HG02588 (cell line): ENCODE measurements at regions not wholly inside any gene's neighbourhood (a gene's known extent, or its start where the extent isn't known, plus 50 kb on each side); places are given as distances from the start of the nearest gene placed in this dataset.

ENCODE experiments used
- ATAC-seq: cut with Tn5 transposase; IDR thresholded peaks from one replicate; pipeline ENCODE4 v1.9.1; 2021; ENCODE audit warnings: mild to moderate bottlenecking, moderate library complexity; ENCODE audit not compliant: unreplicated experiment

DNA sequence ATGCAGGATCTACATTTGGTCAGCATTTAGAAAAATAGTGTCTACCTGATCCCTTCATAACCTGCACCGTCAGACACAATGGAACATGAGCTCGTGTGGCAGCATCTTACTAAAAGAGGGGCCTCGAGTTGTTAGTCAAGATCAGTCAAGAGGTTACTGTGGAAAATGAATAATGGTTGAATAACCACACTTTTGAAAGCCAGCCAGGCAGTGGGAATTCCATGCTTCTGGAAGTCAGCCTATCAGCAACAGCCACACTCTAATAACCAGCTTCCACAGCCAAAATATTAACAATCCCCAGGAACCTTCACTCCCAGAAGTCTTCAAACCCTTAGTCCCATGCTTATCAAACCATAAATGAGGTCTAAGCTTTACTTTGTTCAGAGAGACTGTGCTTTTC, 234.3 kb downstream of the HS3ST1 start:
- ATAC-seq, result no peak

DNA sequence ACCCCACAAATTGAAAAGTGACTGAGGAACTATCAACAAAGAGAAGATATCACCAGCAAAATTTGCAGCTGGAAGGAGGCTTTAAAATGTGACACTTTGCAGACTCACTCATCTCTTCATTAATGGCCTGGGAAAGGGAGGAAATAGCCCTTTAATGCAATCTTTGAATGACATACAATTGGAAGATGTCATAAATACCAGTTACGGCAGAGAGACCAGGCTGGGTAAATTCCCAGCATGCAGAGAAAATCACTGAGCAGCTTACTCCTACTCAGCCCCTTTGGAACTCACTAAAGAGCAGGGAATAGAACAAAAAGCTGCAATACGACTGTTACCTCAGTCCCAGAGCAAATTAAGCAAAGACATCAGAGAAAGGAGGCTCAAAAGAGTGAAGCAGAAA, 238.9 kb downstream of the HS3ST1 start:
- no peak for ATAC-seq

DNA sequence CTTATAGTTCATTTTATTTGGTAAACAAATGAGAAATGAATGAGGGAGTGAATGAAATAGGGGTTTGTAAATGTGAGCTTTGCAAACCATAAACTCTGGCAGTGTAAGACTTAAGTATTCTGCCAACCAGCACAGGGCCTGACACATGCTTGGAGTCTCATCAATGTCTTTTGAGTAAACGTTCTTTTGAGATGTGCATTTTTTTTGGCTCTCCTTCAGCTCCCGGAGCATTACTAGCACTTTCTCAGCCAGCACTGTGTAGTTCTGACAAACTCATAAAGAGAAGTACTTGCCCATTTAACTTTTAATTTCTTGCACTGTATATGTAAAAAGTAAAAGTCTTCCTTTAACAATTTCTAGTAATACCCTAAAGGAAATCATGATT, 245.3 kb downstream of the HS3ST1 start:
- no peak for ATAC-seq

DNA sequence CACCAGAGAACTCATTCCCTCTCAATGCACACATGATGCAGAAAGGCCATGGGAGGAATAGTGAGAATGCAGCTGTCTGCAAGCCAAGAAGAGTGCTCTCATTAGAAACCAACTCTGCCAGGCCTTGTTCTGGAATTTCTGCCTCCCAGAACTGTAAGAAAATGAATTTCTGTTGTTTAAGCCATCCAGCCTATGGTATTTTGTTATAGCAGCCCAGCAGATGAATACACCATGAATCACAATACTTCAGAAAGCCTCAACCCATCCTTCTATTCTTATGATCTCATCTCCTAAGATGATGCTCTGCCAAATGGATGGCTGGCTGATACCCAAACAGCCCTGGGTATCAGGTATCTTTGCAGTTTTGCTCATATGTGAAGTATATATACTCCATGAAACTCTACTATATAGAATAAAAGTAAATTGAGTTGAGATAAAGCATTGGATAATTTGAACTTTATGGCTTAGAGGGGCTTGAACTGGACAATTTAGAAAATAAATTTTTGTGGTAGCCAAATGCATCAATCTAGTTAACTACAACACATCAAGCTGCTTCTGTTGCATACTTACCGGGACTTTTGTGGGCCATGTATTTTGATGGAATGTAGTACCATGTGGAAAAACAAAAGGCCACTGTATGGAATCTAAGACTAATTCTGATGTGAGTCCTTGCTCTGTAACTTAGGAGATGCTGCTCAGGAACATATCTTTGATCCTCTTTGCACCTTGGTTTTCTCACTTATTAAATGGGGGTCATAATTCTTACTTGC, 245.9 kb downstream of the HS3ST1 start:
- ATAC-seq, result no peak

DNA sequence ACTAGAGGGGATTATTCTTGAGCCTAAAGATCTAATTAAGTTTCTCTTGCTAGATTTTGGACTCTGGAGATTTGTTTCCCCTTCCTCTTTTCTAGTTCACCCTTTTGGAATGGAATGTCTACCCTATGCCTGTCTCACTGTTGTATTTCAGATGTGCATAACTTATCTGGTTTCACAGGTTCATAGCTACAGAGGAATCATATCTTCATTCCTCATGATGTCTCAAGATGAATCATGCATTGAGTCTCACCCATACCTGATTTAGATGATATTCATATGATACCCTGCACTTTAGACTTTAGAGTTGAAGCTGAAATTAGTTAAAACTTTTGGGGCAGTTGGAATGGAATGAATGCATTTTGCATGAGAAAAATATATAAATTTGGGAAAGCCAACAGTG, 246.7 kb downstream of the HS3ST1 start:
- ATAC-seq, result no peak

DNA sequence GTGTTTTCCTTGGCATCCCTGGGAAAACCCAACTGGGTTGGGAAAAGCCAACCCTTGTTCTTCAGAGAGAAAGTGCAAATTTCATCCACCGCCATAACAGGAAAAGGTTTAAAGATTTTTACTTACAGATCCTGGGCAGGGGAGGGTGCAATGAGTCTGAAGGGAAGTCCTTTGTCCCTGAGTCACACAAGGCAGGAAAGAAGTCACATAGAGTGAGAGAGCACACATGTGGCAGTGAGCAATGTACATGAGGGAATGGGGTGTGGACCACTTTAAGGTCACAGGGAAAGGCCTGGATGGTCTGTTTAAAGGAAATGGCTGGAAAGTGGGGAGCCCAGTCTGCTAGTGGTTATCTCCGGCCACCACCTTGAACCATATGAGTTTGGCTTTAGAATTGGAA, 248.9 kb downstream of the HS3ST1 start:
- ATAC-seq, result no peak

DNA sequence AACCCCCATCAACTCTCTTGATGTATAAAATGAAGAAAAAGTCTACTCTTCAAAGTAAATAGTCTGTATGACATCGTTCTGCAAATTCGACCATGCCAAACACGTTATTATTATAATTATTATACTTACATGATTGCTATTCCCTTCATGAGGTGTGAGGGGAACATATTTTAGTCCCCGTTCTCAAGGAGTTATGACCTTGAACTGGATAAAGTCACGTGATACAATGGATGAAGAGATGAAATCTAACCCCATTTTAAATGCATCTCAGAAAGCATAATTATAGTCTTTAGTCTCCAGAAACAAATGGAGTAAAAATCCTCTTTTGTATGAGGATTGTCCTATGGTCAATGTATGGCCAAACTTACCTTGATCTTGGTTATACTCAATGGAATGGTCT, 250.3 kb downstream of the HS3ST1 start:
- no peak for ATAC-seq

DNA sequence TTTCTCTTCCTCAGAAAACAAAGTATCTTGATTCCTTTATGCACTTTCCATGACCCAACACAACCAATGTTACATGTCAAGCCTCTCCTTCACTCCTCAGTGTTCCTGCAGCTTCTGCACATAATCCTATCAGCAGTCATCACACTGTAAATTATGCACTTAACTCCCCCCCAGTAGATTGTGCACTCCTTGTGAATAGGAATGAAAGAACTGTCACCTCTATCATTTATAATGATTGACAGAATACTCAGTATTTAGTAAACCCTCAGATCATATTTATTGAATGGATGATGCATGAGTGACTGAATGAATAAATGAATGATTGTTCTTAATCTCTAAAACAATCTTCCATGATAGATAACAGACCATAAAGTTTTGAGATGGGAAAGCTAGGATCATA, 253.3 kb downstream of the HS3ST1 start:
- no peak for ATAC-seq

DNA sequence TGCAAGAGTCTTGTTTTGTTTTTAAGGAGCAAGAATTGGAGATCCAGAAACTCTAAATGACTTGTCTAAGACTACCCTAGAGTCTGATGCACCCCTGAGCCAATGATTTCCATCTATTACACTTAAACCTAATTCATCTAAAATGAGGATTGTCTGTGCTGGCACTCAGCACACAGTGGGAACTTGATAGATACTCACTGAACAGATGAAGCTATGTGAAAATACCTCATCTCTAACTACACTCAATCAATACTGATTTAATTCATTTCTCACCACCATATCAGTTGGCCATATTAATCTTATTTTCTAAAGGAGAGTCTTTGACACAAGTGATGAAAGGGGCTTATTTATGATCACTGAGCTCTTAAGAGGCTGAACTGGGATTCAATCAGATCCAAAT, 262.1 kb downstream of the HS3ST1 start:
- no peak for ATAC-seq

DNA sequence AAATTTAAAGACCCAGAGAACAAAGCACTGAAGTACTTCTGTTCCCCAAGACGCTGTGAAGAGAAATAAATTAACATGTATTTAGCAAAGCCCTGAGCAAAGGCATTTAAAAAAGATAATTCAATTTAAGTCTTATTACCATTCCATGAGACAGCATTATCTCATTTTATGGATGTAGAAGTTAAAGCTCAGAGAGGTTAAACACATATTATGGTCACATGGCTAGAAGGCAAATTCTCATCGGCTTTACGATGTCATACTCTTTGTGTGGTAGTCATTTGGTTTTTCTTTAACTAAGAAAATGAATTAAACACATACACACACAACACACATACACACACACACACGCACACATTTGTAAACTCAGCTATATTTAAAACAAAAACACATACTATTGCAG, 262.7 kb downstream of the HS3ST1 start:
- no peak for ATAC-seq

DNA sequence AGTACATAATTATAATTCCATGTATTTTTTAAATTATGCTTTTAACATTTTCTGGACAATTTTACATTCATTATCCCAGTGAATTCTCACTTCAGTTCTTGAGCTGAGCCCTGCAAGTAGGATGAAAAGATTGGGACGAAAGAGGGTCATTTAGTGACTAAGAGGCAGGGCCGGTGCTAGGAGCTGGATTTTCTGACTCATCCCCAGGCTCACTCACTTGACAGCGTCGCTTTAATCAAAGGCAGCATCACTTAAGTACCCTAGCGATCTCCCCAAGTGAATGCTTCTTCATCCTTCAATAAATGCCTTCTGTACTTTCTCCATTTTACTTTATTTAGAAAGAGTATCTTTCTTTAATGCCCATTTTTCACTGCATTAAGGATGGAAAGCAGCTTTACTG, 263.6 kb downstream of the HS3ST1 start:
- ATAC-seq, result no peak

DNA sequence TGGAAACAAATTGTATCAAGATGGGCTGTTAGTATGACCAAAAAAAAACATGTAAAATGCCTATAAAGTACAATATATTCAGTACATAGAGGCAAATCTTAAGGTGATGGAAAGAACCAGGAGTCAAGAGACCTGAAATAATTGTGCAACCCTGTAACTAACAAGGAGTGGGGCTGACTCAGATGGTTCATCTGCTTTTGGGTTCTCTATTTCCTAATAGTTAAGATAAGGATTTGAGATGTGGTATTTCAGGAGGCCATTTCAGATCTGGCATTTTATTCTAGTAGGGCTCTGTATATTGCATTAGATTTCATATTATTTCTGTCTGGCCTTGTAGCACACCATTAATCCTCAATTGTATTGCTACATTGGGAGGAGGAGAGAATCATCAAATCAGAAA, 268.4 kb downstream of the HS3ST1 start:
- ATAC-seq, result no peak

DNA sequence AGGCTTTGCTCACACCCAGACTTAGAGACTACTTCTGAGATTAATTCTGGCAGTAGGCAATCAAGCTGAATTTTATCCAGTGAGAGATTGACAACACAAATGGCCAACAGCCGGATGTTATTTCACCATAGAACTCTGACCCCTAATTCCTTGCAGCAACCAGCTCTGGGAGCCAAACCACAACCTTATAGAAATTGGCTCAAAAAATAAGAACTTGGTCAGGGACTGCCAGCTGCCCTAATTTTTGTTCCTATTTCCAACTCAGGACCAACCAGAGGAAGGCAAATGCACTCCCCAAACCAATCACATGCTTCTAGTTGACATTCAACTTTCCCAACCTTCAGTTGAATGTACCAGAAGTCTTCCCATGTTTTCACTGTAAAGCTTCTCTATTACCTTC, 269.7 kb downstream of the HS3ST1 start:
- ATAC-seq, result no peak

DNA sequence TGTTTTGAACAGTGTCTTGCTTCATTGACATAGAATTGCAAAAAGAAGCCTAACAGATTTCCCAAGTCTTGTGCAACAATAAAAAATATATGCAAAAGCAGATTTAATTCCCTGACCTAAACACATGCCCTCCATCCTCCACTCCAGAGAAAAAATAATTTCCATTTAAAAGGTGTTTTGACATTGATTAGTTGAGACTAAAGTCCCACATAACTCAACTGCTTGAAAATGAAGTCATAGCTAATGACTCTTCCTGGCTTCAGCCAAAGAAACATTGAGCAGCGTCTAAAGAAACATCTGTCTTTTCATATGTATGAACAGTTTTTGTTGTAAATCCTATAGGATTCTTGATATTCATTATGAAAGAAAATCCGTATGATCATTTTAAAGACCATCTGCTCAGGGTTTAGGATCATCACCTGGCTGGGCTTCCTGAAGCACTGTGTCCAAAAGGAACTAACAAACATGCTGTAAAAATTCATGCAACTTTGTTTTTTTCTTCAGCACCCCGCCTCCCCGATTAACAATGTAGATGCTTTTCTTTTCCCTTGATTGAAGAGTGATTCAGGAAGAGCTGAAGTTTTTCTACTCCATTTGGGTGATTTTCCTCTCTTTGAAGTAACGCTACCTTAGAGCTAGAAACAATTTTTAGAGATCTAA, 273.4 kb downstream of the HS3ST1 start:
- no peak for ATAC-seq

DNA sequence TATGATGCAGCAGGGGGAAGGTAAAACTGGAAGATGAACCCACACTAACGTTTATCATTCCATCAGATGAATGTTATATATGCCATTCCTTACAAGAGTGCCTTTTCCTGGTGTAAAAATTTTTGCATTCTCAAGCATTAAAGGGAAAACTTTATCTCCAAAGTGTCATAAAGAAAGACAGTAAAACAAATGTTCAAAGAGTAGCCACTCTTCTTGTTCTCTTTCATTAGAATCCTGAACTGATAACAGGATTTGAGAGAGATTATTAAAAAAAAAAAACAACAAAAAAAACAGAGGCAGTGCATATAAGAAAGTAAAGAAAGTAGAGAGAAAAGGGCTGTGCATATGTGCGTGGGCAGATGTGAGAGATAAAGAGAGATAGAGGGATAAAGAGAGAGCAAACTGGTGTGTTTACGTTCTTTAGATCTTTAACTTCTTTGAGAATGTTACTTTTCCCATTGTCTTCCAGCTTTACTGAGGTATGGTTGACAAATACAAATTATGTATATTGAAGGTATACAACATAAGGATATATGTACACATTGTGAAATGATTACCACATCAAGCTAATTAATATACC, 275.4 kb downstream of the HS3ST1 start:
- ATAC-seq, result no peak

DNA sequence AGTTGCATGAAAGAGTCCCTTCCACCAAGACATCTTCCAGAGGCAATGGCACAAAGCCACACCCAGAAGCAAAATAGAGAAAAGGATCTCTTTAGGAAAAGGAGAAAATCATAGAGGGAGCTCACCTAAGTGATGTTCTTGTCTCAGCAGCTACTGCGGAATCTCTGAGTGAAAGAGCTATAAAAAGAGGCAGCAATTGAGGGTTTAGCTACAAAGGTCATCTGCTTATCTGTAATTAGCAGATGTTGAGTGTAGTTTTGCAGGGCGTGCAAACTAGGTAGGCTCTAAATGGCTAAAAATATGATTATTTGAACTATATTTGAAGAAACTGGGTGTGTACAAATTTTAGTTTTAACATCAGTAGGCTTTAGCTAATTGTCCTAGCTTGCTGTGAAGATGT, 276.0 kb downstream of the HS3ST1 start:
- no peak for ATAC-seq

DNA sequence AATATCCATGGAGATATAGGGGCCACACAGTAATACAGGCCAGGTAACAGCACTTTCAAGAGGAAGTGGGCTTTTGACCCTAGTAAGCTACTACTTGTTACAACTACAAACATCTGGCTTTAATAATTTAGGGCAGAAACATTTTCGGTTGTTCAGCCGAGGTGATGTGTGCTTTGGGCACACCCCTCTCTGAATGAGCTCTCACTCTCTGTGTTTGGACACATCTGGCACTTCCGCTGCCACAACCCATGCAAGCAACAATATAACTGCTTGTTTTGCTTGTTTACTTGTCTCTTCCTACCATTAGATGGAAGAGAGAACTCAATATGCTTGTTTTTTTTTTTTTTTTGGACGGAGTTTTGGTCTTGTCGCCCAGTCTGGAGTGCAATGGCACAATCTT, 277.2 kb downstream of the HS3ST1 start:
- ATAC-seq, result no peak

DNA sequence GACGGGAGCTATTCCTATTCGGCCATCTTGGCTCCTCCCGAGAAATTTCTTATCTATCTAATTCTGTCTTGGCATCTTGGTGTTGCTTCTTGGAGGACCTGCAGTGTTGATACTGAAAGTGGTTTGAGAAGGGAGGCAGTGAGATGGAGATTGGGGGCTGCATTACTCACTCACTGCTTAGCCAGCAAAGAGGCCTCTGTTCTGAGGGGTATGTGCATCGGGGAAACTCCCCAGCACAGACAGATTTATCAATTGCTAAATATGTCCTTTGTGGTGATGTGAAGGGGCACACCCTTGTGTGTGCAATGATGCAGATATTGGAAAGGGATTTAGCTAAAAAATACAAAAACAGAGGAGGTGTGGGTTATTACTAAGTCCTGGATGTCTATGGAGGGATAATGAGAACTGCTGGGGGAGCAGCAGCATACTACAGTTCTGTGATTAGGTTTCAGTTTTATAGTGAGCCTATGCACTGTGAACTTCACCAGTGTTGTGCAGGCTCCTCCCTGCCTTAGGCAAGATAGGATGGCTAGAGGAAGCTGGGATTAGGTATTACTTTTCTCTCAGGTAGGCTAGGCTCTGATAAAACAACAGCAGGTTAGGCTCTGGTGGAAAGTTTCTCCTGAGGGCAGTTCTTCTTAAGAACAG, 279.0 kb downstream of the HS3ST1 start:
- ATAC-seq, result no peak

DNA sequence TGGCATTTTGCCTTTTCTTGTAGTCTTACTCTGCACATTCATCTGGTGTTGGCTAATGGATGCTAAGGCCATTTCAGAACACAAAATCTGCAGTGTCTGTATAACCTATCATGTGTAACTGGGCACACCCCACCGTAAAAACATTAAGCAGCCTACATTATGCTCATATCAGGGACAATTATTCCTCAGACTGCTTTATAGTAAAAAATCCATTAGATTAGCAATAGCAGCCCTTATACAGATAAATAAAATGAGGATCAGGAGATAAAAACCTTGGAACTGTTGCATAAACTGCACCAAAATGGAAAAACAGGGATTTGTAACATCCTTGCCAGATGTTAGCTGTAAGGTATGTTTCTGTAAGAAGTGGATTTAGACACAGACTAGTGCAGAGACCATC, 288.8 kb downstream of the HS3ST1 start:
- no peak for ATAC-seq

DNA sequence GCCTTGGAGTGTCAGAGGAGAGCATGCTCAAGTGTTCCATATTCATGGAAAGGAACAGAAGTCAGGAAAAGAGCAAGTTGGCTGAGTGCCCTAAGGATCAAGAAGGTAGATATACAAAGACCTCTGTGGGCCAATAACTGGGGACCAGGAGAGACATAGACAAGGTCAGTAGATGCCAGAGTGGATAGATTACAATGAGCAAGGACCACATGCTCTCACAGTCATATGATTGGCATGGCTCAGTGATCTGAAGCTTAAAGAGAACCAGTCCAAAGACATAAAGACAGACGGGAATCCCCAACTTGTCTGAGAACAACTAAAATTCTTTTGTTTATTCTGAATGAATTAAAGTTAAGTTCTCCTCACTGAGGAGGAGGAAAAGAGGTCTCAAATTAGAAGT, 289.7 kb downstream of the HS3ST1 start:
- ATAC-seq, result no peak

DNA sequence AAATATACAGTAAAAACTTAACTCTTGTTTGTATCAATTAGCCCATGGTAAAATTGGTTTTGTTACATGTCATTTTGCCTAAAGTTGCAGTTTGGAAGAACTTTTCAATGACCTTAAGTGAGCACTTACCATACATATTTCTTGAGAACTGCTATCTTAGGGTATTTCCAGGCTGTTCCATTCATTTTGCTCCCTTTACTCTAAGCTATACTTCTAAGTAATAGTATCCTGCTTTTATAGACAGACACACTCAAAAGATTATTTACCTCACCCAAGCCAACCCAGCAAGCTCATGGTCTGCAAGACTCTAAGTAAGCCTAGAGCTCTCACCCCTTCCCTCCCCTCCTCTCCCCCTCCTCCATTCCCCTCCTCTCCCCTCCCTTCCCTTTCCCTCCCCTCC, 294.0 kb downstream of the HS3ST1 start:
- ATAC-seq, result no peak

DNA sequence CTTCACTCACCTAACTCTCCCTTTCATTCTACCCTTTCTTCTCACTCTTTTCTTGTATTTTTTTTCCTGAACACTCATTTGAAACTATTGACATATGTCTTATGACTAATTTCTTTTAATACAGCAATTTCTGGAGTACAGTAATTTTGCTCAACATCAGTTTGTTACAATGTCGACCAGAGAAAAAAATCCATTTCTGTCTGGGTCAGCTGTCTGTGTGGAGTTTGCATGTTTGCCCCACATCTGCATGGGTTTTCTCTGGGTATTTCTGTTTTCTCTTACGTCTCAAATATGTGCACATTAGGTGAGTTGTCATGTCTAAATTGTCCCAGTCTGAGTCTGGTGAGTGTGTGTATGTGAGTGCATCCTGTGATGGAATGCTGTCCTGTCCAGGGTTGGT, 294.8 kb downstream of the HS3ST1 start:
- no peak for ATAC-seq
